Right atrium auricular region (tissue), 2 donors: ENCODE measurements at regions not wholly inside any gene's neighbourhood (a gene's known extent, or its start where the extent isn't known, plus 50 kb on each side); places are given as distances from the start of the nearest gene placed in this dataset.
"Not testable (repeated sequence)": the region's sequence is repeated elsewhere in the genome, so short reads cannot be mapped to it uniquely, and the experiment has no call there.

Experiments
- DNase-seq: peaks from one replicate; pipeline ENCODE4 v3.0.0-alpha.2; 2019; ENCODE audit warnings: low spot score
- H3K27ac ChIP-seq, 2 donors: fragments of 200-600 bp; sonication (generic); 1 replicate in 1 of 2; 2 replicates in 1 of 2; pipeline ENCODE4 v1.5.1; 2016 to 2019
- H3K27me3 ChIP-seq, 2 donors: fragments of 200-600 bp; sonication (generic); one replicate each; pipeline versions ENCODE4 v1.5.1 to v1.6.0; 2017 to 2019
- H3K36me3 ChIP-seq: fragments of 200-600 bp; sonication (generic); one replicate; pipeline ENCODE4 v1.5.1; 2016
- H3K4me1 ChIP-seq, 2 donors: fragments of 200-600 bp; sonication (generic); one replicate each; pipeline versions ENCODE4 v1.5.1 to v1.6.0; 2017 to 2019
- H3K4me3 ChIP-seq, 2 donors: fragments of 200-600 bp; sonication (generic); 1 replicate in 1 of 2; 2 replicates in 1 of 2; pipeline ENCODE4 v1.5.1; 2017 to 2019; ENCODE audit warnings: mild to moderate bottlenecking in 1 of 2, moderate library complexity in 1 of 2
- H3K9me3 ChIP-seq, 2 donors: fragments of 200-600 bp; sonication (generic); one replicate each; pipeline ENCODE4 v1.5.1; 2019
- CTCF ChIP-seq, 2 donors: fragments of 200-600 bp; sonication (generic); IDR thresholded peaks; one replicate each; pipeline ENCODE4 v1.5.1; 2019; ENCODE audit warnings: antibody characterized with exemption in 2 of 2

GRCh38 chr14:43522191-43522590 lies 984.9 kb downstream of the FSCB start:
- Histone ChIP-seq H3K27me3 (no peaks in the 10 kb centered on the region), H3K36me3 (no peaks in the 10 kb centered on the region), H3K9me3 (no peaks in the 10 kb centered on the region), H3K4me3 (no peak overlapping the region), H3K27ac (no peak overlapping the region), H3K4me1 (no peaks in the 10 kb centered on the region)
- no peak for TF ChIP-seq CTCF (IDR thresholded peaks at IDR 0.05)
- DNase-seq, result no peak

- H3K36me3 ChIP-seq, result no peaks in the 10 kb centered on the region
- no peak overlapping the region for H3K4me3 ChIP-seq
- H3K27me3 ChIP-seq, result no peaks in the 10 kb centered on the region
- no peak for TF ChIP-seq CTCF (IDR thresholded peaks at IDR 0.05)
- no peak for DNase-seq
- H3K9me3 ChIP-seq, result peaks cover 0 to 5% of the 10 kb centered on the region in 2 donors
- no peak overlapping the region for H3K27ac ChIP-seq
- no peaks in the 10 kb centered on the region for H3K4me1 ChIP-seq
Measured at GRCh38 chr14:43503508-43503907, 1003.6 kb downstream of the FSCB start.

GRCh38 chr14:43492359-43492758 lies 1014.7 kb downstream of the FSCB start:
- H3K27ac ChIP-seq, DNase-seq, H3K4me1 ChIP-seq, H3K36me3 ChIP-seq, H3K9me3 ChIP-seq, H3K4me3 ChIP-seq, H3K27me3 ChIP-seq: not testable (repeated sequence)

- TF ChIP-seq CTCF (IDR thresholded peaks at IDR 0.05), result no peak
- Histone ChIP-seq H3K4me3 (no peak overlapping the region), H3K27ac (no peak overlapping the region), H3K9me3 (no peaks in the 10 kb centered on the region), H3K36me3 (no peaks in the 10 kb centered on the region), H3K27me3 (no peaks in the 10 kb centered on the region), H3K4me1 (no peaks in the 10 kb centered on the region)
- DNase-seq, result no peak
Measured at GRCh38 chr14:43483415-43483814, 1023.7 kb downstream of the FSCB start.

- Histone ChIP-seq H3K4me3 (no peak overlapping the region), H3K4me1 (no peaks in the 10 kb centered on the region), H3K9me3 (no peaks in the 10 kb centered on the region), H3K27ac (no peak overlapping the region), H3K36me3 (no peaks in the 10 kb centered on the region), H3K27me3 (no peaks in the 10 kb centered on the region)
- DNase-seq, result no peak
- TF ChIP-seq CTCF (IDR thresholded peaks at IDR 0.05), result no peak
Measured at GRCh38 chr14:43481864-43482263, 1025.2 kb downstream of the FSCB start.

- Histone ChIP-seq H3K4me1 (no peaks in the 10 kb centered on the region), H3K36me3 (no peaks in the 10 kb centered on the region), H3K27ac (no peak overlapping the region), H3K4me3 (no peak overlapping the region), H3K9me3 (no peaks in the 10 kb centered on the region), H3K27me3 (no peaks in the 10 kb centered on the region)
- TF ChIP-seq CTCF (IDR thresholded peaks at IDR 0.05), result no peak
- no peak for DNase-seq
Measured at GRCh38 chr14:43480976-43481375, 1026.1 kb downstream of the FSCB start.
